MM.1S (cell line): ENCODE measurements at regions not wholly inside any gene's neighbourhood (a gene's known extent, or its start where the extent isn't known, plus 50 kb on each side); places are given as distances from the start of the nearest gene placed in this dataset.

ENCODE experiments used
- DNase-seq: peaks from one replicate; pipeline ENCODE4 v3.0.0-alpha.2; 2015
- H2AFZ ChIP-seq: fragments of 300-600 bp; sonication (generic); 2 replicates; pipeline ENCODE4 v1.6.0; 2016; ENCODE audit warnings: antibody characterized with exemption, low read length
- H3F3A ChIP-seq: fragments of 300-600 bp; sonication (generic); 2 replicates; pipeline ENCODE4 v1.6.1; 2016; ENCODE audit warnings: mild to moderate bottlenecking, antibody characterized with exemption, low read length, moderate library complexity, mixed read lengths; ENCODE audit not compliant: insufficient read depth
- H3K27ac ChIP-seq: fragments of 300-600 bp; sonication (generic); 2 replicates; pipeline ENCODE4 v1.5.1; 2016; ENCODE audit warnings: mild to moderate bottlenecking, low read length
- H3K27me3 ChIP-seq: fragments of 300-600 bp; sonication (generic); replicated peaks from 2 replicates; pipeline ENCODE4 v1.6.0; 2016; ENCODE audit warnings: low read length; ENCODE audit not compliant: insufficient read depth
- H3K36me3 ChIP-seq: fragments of 300-600 bp; sonication (generic); replicated peaks from 2 replicates; pipeline ENCODE4 v1.6.1; 2016; ENCODE audit warnings: mild to moderate bottlenecking, low read length, mixed read lengths; ENCODE audit not compliant: insufficient read depth
- H3K4me1 ChIP-seq: fragments of 300-600 bp; sonication (generic); 2 replicates; pipeline ENCODE4 v1.6.1; 2016; ENCODE audit warnings: low read length, mixed read lengths
- H3K4me2 ChIP-seq: fragments of 300-600 bp; sonication (generic); 2 replicates; pipeline ENCODE4 v1.6.0; 2016; ENCODE audit warnings: low read depth, low read length
- H3K4me3 ChIP-seq: fragments of 300-600 bp; sonication (generic); 2 replicates; pipeline ENCODE4 v1.5.1; 2016; ENCODE audit warnings: low read length, mixed read lengths
- H3K79me2 ChIP-seq: fragments of 300-600 bp; sonication (generic); 2 replicates; pipeline ENCODE4 v1.6.1; 2016; ENCODE audit warnings: mixed run types, low read length, mixed read lengths
- H3K9ac ChIP-seq: fragments of 300-600 bp; sonication (generic); 2 replicates; pipeline ENCODE4 v1.6.1; 2016; ENCODE audit warnings: low read length, mixed read lengths
- H3K9me2 ChIP-seq: fragments of 300-600 bp; sonication (generic); replicated peaks from 2 replicates; pipeline ENCODE4 v1.6.1; 2016; ENCODE audit warnings: mild to moderate bottlenecking, low read length, mixed read lengths; ENCODE audit not compliant: insufficient read depth
- H3K9me3 ChIP-seq: fragments of 300-600 bp; sonication (generic); replicated peaks from 2 replicates; pipeline ENCODE4 v1.6.1; 2016; ENCODE audit warnings: mild to moderate bottlenecking, low read length, mixed read lengths; ENCODE audit not compliant: insufficient read depth
- H4K20me1 ChIP-seq: fragments of 300-600 bp; sonication (generic); 2 replicates; pipeline ENCODE4 v1.6.1; 2016; ENCODE audit warnings: mild to moderate bottlenecking, low read length, moderate library complexity, mixed read lengths; ENCODE audit not compliant: insufficient read depth
- EZH2 ChIP-seq: fragments of 300-600 bp; sonication (generic); optimal IDR thresholded peaks from 2 replicates; pipeline ENCODE3; 2017; ENCODE audit warnings: low read depth, mild to moderate bottlenecking, antibody characterized with exemption, low read length, mixed read lengths
- EZH2phosphoT487 ChIP-seq: fragments of 300-600 bp; sonication (generic); IDR thresholded peaks from 2 replicates; pipeline ENCODE4 v1.6.1; 2018; ENCODE audit warnings: antibody characterized with exemption, low read length
- TF ChIP-seq, protein P1 (sequence below): fragments of 300-600 bp; sonication (generic); IDR thresholded peaks from 2 replicates; pipeline ENCODE4 v1.5.1; 2016; ENCODE audit warnings: antibody characterized with exemption, low read length, mixed read lengths

GRCh38 chr16:65776639-65777183, 589.8 kb upstream of the CDH5 start:
- Histone ChIP-seq H3K9me2 (no peaks in the 10 kb centered on the region), H3F3A (no peaks in the 10 kb centered on the region), H3K9me3 (no peaks in the 10 kb centered on the region), H4K20me1 (no peaks in the 10 kb centered on the region), H3K27ac (no peak overlapping the region), H3K79me2 (no peaks in the 10 kb centered on the region), H3K9ac (no peak overlapping the region), H3K27me3 (no peaks in the 10 kb centered on the region), H3K4me3 (no peak overlapping the region), H3K4me1 (no peaks in the 10 kb centered on the region), H3K36me3 (no peaks in the 10 kb centered on the region), H3K4me2 (no peak overlapping the region), H2AFZ (no peak overlapping the region)
- no peak for TF ChIP-seq EZH2phosphoT487
- TF ChIP-seq, protein P1, sequence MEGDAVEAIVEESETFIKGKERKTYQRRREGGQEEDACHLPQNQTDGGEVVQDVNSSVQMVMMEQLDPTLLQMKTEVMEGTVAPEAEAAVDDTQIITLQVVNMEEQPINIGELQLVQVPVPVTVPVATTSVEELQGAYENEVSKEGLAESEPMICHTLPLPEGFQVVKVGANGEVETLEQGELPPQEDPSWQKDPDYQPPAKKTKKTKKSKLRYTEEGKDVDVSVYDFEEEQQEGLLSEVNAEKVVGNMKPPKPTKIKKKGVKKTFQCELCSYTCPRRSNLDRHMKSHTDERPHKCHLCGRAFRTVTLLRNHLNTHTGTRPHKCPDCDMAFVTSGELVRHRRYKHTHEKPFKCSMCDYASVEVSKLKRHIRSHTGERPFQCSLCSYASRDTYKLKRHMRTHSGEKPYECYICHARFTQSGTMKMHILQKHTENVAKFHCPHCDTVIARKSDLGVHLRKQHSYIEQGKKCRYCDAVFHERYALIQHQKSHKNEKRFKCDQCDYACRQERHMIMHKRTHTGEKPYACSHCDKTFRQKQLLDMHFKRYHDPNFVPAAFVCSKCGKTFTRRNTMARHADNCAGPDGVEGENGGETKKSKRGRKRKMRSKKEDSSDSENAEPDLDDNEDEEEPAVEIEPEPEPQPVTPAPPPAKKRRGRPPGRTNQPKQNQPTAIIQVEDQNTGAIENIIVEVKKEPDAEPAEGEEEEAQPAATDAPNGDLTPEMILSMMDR, result no peak
- DNase-seq, result no peak

GRCh38 chr16:65775829-65776228, 590.7 kb upstream of the CDH5 start:
- TF ChIP-seq, protein P1, result no peak
- TF ChIP-seq EZH2 (no peak), EZH2phosphoT487 (no peak)
- no peaks in the 10 kb centered on the region for H4K20me1 ChIP-seq
- no peaks in the 10 kb centered on the region for H3K4me1 ChIP-seq
- H3K4me3 ChIP-seq, result no peak overlapping the region
- H3K27ac ChIP-seq, result no peak overlapping the region
- H3K9me2 ChIP-seq, result no peaks in the 10 kb centered on the region
- H3K4me2 ChIP-seq, result no peak overlapping the region
- H3F3A ChIP-seq, result no peaks in the 10 kb centered on the region
- no peaks in the 10 kb centered on the region for H3K27me3 ChIP-seq
- no peak overlapping the region for H3K9ac ChIP-seq
- no peaks in the 10 kb centered on the region for H3K79me2 ChIP-seq
- no peak for DNase-seq
- H3K36me3 ChIP-seq, result no peaks in the 10 kb centered on the region
- no peak overlapping the region for H2AFZ ChIP-seq
- H3K9me3 ChIP-seq, result no peaks in the 10 kb centered on the region

GRCh38 chr16:65774350-65774749, 592.1 kb upstream of the CDH5 start:
- no peak overlapping the region for H2AFZ ChIP-seq
- H3K9ac ChIP-seq, result no peak overlapping the region
- H3K79me2 ChIP-seq, result no peaks in the 10 kb centered on the region
- H4K20me1 ChIP-seq, result no peaks in the 10 kb centered on the region
- no peak overlapping the region for H3K4me2 ChIP-seq
- no peaks in the 10 kb centered on the region for H3K36me3 ChIP-seq
- H3K4me3 ChIP-seq, result no peak overlapping the region
- H3K27ac ChIP-seq, result no peak overlapping the region
- no peaks in the 10 kb centered on the region for H3F3A ChIP-seq
- no peak for DNase-seq
- H3K27me3 ChIP-seq, result no peaks in the 10 kb centered on the region
- H3K9me2 ChIP-seq, result no peaks in the 10 kb centered on the region
- TF ChIP-seq, protein P1, result no peak
- TF ChIP-seq EZH2 (no peak), EZH2phosphoT487 (no peak)
- H3K9me3 ChIP-seq, result no peaks in the 10 kb centered on the region
- H3K4me1 ChIP-seq, result 0 out of 2 replicates have a peak, but pooled peaks cover under 1% of the 10 kb centered on the region
